ENCODE measurements at regions not wholly inside any gene's neighbourhood (a gene's known extent, or its start where the extent isn't known, plus 50 kb on each side); places are given as distances from the start of the nearest gene placed in this dataset.

- intact Hi-C loops (cut with micrococcal nuclease; ENCODE audit: unreplicated experiment), result no loop called here
- peaks cover 31% of the 10 kb centered on the region for H3K27me3 Mint-ChIP-seq (ENCODE audit: unreplicated experiment)
- CTCF ChIA-PET, result interaction anchor here (0.6 kb wide), 1 partner anchor 16 kb away, joined by 3 read pairs; no protein-coding TSS in a partner anchor
- H3K4me3 Mint-ChIP-seq (ENCODE audit: low read depth, unreplicated experiment), result no peak overlapping the region
- no TSS peak for BruUV-seq (replicated peaks)
- no peak for TF ChIP-seq CTCF (IDR thresholded peaks at IDR 0.05; ENCODE audit: unreplicated experiment)
- DNase-seq, result no peak
- H3K4me1 Mint-ChIP-seq (ENCODE audit: low read depth, unreplicated experiment), result no peaks in the 10 kb centered on the region
- H3K36me3 Mint-ChIP-seq (ENCODE audit: insufficient read depth, unreplicated experiment), result no peaks in the 10 kb centered on the region
- no peak overlapping the region for H3K27ac Mint-ChIP-seq (ENCODE audit: unreplicated experiment)
- H3K9me3 Mint-ChIP-seq (ENCODE audit: low read depth, unreplicated experiment), result peaks cover 4% of the 10 kb centered on the region
Measured at GRCh38 chr10:131494451-131494850, 182.9 kb upstream of the TCERG1L start.

GRCh38 chr10:131495224-131495623, 183.7 kb upstream of the TCERG1L start:
- H3K36me3 Mint-ChIP-seq (ENCODE audit: insufficient read depth, unreplicated experiment), result no peaks in the 10 kb centered on the region
- intact Hi-C loops (cut with micrococcal nuclease; ENCODE audit: unreplicated experiment), result no loop called here
- CTCF ChIA-PET, result no interaction called here
- H3K27ac Mint-ChIP-seq (ENCODE audit: unreplicated experiment), result no peak overlapping the region
- H3K4me1 Mint-ChIP-seq (ENCODE audit: low read depth, unreplicated experiment), result no peaks in the 10 kb centered on the region
- peaks cover 4% of the 10 kb centered on the region for H3K9me3 Mint-ChIP-seq (ENCODE audit: low read depth, unreplicated experiment)
- BruUV-seq (replicated peaks), result no TSS peak
- peaks cover 31% of the 10 kb centered on the region for H3K27me3 Mint-ChIP-seq (ENCODE audit: unreplicated experiment)
- TF ChIP-seq CTCF (IDR thresholded peaks at IDR 0.05; ENCODE audit: unreplicated experiment), result no peak
- no peak for DNase-seq
- no peak overlapping the region for H3K4me3 Mint-ChIP-seq (ENCODE audit: low read depth, unreplicated experiment)

- Mint-ChIP-seq H3K36me3 (ENCODE audit: insufficient read depth, unreplicated experiment) (no peaks in the 10 kb centered on the region), H3K4me3 (ENCODE audit: low read depth, unreplicated experiment) (no peak overlapping the region), H3K4me1 (ENCODE audit: low read depth, unreplicated experiment) (no peaks in the 10 kb centered on the region), H3K27me3 (ENCODE audit: unreplicated experiment) (peaks cover 31% of the 10 kb centered on the region), H3K9me3 (ENCODE audit: low read depth, unreplicated experiment) (peaks cover 4% of the 10 kb centered on the region), H3K27ac (ENCODE audit: unreplicated experiment) (no peak overlapping the region)
- no peak for DNase-seq
- CTCF ChIA-PET, result no interaction called here
- no peak for TF ChIP-seq CTCF (IDR thresholded peaks at IDR 0.05; ENCODE audit: unreplicated experiment)
- intact Hi-C loops (cut with micrococcal nuclease; ENCODE audit: unreplicated experiment), result no loop called here
- no TSS peak for BruUV-seq (replicated peaks)
Measured at GRCh38 chr10:131495892-131496291, 184.4 kb upstream of the TCERG1L start.

GRCh38 chr10:131496351-131497052, 185.0 kb upstream of the TCERG1L start:
- DNase-seq, result no peak
- no peak overlapping the region for H3K27ac Mint-ChIP-seq (ENCODE audit: unreplicated experiment)
- intact Hi-C loops (cut with micrococcal nuclease; ENCODE audit: unreplicated experiment), result no loop called here
- no peak for TF ChIP-seq CTCF (IDR thresholded peaks at IDR 0.05; ENCODE audit: unreplicated experiment)
- H3K4me1 Mint-ChIP-seq (ENCODE audit: low read depth, unreplicated experiment), result no peaks in the 10 kb centered on the region
- H3K9me3 Mint-ChIP-seq (ENCODE audit: low read depth, unreplicated experiment), result peaks cover 4% of the 10 kb centered on the region
- H3K27me3 Mint-ChIP-seq (ENCODE audit: unreplicated experiment), result peaks cover 31% of the 10 kb centered on the region
- CTCF ChIA-PET, result no interaction called here
- H3K4me3 Mint-ChIP-seq (ENCODE audit: low read depth, unreplicated experiment), result no peak overlapping the region
- H3K36me3 Mint-ChIP-seq (ENCODE audit: insufficient read depth, unreplicated experiment), result no peaks in the 10 kb centered on the region
- no TSS peak for BruUV-seq (replicated peaks)

Data from Calu3 (cell line).